ENCODE measurements at regions not wholly inside any gene's neighbourhood (a gene's known extent, or its start where the extent isn't known, plus 50 kb on each side); places are given as distances from the start of the nearest gene placed in this dataset.

- ATAC-seq, result no peak
- Histone ChIP-seq H3K4me1 (no peaks in the 10 kb centered on the region), H3K27ac (no peak overlapping the region), H3K36me3 (no peaks in the 10 kb centered on the region), H3K9me3 (no peaks in the 10 kb centered on the region), H3K4me3 (no peak overlapping the region), H3K27me3 (no peaks in the 10 kb centered on the region)
- 43 to 47% methylated on average over 6 of the region's 7 CpGs for WGBS, 2 donors (ENCODE audit: low coverage in 1 of 2)
- no peak for TF ChIP-seq CTCF (IDR thresholded peaks at IDR 0.05)
- no peak for TF ChIP-seq POLR2AphosphoS5 (IDR thresholded peaks at IDR 0.05)
- no peak for TF ChIP-seq POLR2A (IDR thresholded peaks at IDR 0.05)
- no peak for TF ChIP-seq EP300 (IDR thresholded peaks at IDR 0.05)
These were observed 110.5 kb upstream of the NCK2 start for GRCh38 chr2:105634198-105634597.

- no peak overlapping the region for H3K27ac ChIP-seq
- no peaks in the 10 kb centered on the region for H3K27me3 ChIP-seq
- TF ChIP-seq POLR2AphosphoS5 (IDR thresholded peaks at IDR 0.05), result no peak
- no peak for TF ChIP-seq POLR2A (IDR thresholded peaks at IDR 0.05)
- TF ChIP-seq EP300 (IDR thresholded peaks at IDR 0.05), result no peak
- no peak for TF ChIP-seq CTCF (IDR thresholded peaks at IDR 0.05)
- WGBS, 2 donors (ENCODE audit: low coverage in 1 of 2), result 92 to 100% methylated on average over 1 of the region's 1 CpG
- no peak for ATAC-seq
- no peaks in the 10 kb centered on the region for H3K9me3 ChIP-seq
- H3K36me3 ChIP-seq, result no peaks in the 10 kb centered on the region
- no peaks in the 10 kb centered on the region for H3K4me1 ChIP-seq
- no peak overlapping the region for H3K4me3 ChIP-seq
These were observed 112.8 kb upstream of the NCK2 start for GRCh38 chr2:105631922-105632321.

DNA sequence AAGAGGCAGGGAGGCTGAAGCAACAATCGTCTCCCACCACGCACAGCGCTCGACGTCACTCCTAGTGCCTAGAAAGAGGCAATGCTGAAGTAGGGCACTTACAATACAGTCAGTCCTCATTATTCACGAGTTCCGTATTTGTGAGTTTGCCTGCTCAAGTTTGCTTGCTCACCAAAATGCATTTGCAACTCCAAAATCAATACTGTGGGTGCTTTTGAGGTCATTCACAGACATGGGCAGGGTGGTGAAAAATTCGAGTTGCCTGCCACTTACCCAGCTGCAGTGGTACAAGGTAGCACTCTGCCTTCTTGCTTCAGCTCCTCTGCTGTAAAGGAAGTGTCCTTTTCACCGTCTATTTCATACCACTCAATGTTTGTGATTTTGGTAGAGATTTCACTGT is 113.7 kb upstream of the NCK2 start:
- Histone ChIP-seq H3K36me3 (no peaks in the 10 kb centered on the region), H3K27me3 (no peaks in the 10 kb centered on the region), H3K9me3 (no peaks in the 10 kb centered on the region), H3K27ac (no peak overlapping the region), H3K4me1 (peaks cover 0 to 7% (median 0%) of the 10 kb centered on the region in 3 donors), H3K4me3 (no peak overlapping the region)
- no peak for TF ChIP-seq CTCF (IDR thresholded peaks at IDR 0.05)
- TF ChIP-seq POLR2AphosphoS5 (IDR thresholded peaks at IDR 0.05), result no peak
- no peak for TF ChIP-seq POLR2A (IDR thresholded peaks at IDR 0.05)
- TF ChIP-seq EP300 (IDR thresholded peaks at IDR 0.05), result no peak
- no peak for ATAC-seq
- 81 to 83% methylated on average over 6 to 9 of the region's 9 CpGs for WGBS, 2 donors (ENCODE audit: low coverage in 1 of 2)

DNA sequence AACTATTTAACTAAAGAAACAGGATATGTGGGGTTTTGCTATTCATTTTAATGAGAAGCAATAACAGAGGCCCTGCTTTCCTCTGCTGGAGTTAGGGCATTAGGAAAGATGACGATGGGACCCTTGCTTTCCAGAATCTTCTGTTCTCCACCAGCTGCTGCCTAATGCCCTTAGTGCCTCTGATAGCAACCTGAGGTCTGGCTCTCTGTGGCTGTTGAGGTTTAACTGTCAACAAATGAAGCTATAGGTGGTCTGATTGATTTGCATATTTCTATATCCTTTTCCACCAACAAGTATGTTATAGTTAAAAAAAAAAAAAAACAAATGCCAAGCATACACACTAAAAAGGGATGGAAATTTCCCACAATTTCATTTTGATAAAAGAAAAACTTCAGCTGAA is 115.1 kb upstream of the NCK2 start:
- Histone ChIP-seq H3K36me3 (no peaks in the 10 kb centered on the region), H3K27ac (no peak overlapping the region), H3K9me3 (no peaks in the 10 kb centered on the region), H3K27me3 (no peaks in the 10 kb centered on the region), H3K4me1 (peaks cover 0 to 9% (median 0%) of the 10 kb centered on the region in 3 donors), H3K4me3 (no peak overlapping the region)
- ATAC-seq, result no peak
- TF ChIP-seq POLR2AphosphoS5 (IDR thresholded peaks at IDR 0.05) (no peak), CTCF (IDR thresholded peaks at IDR 0.05) (no peak), EP300 (IDR thresholded peaks at IDR 0.05) (no peak), POLR2A (IDR thresholded peaks at IDR 0.05) (no peak)
- WGBS, 2 donors (ENCODE audit: low coverage in 1 of 2), result 87 to 93% methylated on average over 1 of the region's 1 CpG

DNA sequence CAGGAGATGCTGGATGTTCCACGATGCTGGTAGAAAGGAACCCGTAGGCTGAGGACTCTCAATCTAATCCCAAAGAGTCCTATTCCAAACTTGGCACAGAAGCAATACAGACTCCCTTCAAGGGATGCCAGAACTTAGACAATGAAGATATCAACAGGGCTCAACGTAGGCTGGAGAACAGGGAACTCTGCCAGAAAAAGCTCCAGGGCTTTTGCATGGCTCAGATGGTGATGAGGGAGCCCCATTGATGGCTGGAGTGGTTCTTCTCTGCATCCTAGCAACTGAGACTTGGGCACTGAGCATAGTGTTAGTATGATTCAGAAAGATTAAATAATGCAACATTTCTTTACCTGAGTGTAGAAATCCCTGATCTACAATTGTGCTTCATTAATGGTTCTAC is 117.2 kb upstream of the NCK2 start:
- no peaks in the 10 kb centered on the region for H3K36me3 ChIP-seq
- no peak for ATAC-seq
- 20 to 42% methylated on average over 3 of the region's 3 CpGs for WGBS, 2 donors (ENCODE audit: low coverage in 1 of 2)
- H3K27ac ChIP-seq, result no peak overlapping the region
- no peaks in the 10 kb centered on the region for H3K27me3 ChIP-seq
- no peak overlapping the region for H3K4me3 ChIP-seq
- H3K4me1 ChIP-seq, result peaks cover 0 to 9% (median 0%) of the 10 kb centered on the region in 3 donors
- no peak for TF ChIP-seq POLR2A (IDR thresholded peaks at IDR 0.05)
- no peak for TF ChIP-seq CTCF (IDR thresholded peaks at IDR 0.05)
- TF ChIP-seq POLR2AphosphoS5 (IDR thresholded peaks at IDR 0.05), result no peak
- TF ChIP-seq EP300 (IDR thresholded peaks at IDR 0.05), result no peak
- no peaks in the 10 kb centered on the region for H3K9me3 ChIP-seq

Measured in gastroesophageal sphincter (tissue), 4 donors.